ENCODE measurements at regions not wholly inside any gene's neighbourhood (a gene's known extent, or its start where the extent isn't known, plus 50 kb on each side); places are given as distances from the start of the nearest gene placed in this dataset.
"Not testable (repeated sequence)": the region's sequence is repeated elsewhere in the genome, so short reads cannot be mapped to it uniquely, and the experiment has no call there.

DNA sequence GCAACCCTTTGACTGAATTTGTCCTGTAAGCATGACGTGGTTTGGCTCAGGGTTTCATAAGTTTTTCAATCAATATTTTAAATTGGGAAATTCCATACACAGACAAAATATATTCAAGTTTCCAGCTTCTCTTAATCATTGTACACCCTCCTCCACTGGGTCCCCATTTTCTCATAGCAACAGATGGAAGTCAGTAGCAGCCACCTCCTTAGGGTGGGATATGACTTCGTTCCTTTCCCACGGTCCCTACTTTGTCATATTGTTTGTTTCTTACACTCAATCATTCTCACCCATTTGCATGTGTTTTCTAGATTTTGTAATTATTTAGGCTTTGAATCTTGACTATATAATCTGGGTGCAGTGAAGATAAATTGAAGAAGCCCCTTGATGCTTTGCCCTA lies 664.5 kb upstream of the IGFBP7 start:
- TF ChIP-seq, protein P1, sequence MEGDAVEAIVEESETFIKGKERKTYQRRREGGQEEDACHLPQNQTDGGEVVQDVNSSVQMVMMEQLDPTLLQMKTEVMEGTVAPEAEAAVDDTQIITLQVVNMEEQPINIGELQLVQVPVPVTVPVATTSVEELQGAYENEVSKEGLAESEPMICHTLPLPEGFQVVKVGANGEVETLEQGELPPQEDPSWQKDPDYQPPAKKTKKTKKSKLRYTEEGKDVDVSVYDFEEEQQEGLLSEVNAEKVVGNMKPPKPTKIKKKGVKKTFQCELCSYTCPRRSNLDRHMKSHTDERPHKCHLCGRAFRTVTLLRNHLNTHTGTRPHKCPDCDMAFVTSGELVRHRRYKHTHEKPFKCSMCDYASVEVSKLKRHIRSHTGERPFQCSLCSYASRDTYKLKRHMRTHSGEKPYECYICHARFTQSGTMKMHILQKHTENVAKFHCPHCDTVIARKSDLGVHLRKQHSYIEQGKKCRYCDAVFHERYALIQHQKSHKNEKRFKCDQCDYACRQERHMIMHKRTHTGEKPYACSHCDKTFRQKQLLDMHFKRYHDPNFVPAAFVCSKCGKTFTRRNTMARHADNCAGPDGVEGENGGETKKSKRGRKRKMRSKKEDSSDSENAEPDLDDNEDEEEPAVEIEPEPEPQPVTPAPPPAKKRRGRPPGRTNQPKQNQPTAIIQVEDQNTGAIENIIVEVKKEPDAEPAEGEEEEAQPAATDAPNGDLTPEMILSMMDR (IDR thresholded peaks at IDR 0.05) = no peak
- TF ChIP-seq ZFX (IDR thresholded peaks at IDR 0.05; ENCODE audit: borderline replicate concordance) = no peak
- H3K27ac ChIP-seq = no peak overlapping the region

DNA sequence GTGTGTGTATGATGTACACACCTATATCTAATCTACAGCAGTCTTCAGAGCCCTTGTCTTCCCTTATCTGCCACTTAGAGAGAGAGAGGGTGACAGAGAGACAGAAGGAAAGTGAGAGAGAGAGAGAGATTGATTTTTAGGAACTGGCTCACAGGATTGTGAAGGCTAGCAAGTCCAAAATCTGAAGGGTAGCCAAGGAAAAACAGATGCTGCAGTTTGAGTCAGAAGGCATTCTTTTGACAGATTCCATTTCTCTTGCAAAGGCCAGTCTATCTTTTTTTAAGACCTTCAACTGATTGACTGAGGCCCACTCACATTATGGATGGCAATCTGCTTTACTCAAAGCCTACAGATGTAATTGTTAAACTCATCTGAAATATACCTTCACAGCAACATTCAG lies 664.0 kb upstream of the IGFBP7 start:
- no peak overlapping the region for H3K27ac ChIP-seq
- TF ChIP-seq, protein P1 (IDR thresholded peaks at IDR 0.05) = no peak
- TF ChIP-seq ZFX (IDR thresholded peaks at IDR 0.05; ENCODE audit: borderline replicate concordance) = no peak

DNA sequence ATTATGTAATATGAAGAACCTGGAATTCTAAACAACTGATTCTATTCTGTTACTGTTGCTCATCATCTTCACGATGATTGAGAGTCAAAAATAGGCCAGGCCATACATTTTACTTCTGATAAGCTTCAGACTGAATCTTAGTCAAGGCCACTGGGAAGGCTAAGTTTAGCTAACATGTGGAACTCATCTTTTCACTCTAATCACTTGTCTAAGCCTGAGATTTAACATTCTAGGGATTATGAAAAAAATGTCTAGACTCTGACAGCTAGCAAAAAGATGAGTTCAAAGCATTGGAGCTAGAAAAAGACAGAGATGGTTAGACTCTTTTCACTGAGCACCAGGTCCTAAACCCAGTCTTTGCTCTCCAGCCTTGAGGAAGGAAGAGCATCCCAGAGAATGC lies 656.2 kb upstream of the IGFBP7 start:
- TF ChIP-seq ZFX (IDR thresholded peaks at IDR 0.05; ENCODE audit: borderline replicate concordance) = no peak
- TF ChIP-seq, protein P1 (IDR thresholded peaks at IDR 0.05) = no peak
- no peak overlapping the region for H3K27ac ChIP-seq

DNA sequence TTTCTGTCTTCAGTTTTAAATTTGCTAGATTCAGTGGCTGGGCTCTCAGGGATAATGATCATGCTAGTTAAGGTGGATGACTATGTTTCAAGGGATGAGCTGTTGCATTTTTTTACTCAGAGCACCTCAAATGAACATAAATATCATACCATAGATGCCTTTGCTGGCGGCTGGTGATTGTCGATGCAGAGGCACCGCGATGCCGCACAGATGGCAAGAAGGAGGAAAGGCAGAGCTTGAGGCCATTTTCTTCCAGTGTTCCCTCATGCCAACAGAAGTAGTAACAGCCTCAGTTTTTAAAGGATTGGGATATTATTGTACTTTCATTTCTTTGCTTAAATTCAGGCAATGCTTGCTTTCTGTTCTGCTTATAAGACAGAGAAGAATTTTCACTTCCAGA lies 654.7 kb upstream of the IGFBP7 start:
- TF ChIP-seq, protein P1 (IDR thresholded peaks at IDR 0.05) = no peak
- TF ChIP-seq ZFX (IDR thresholded peaks at IDR 0.05; ENCODE audit: borderline replicate concordance) = no peak

DNA sequence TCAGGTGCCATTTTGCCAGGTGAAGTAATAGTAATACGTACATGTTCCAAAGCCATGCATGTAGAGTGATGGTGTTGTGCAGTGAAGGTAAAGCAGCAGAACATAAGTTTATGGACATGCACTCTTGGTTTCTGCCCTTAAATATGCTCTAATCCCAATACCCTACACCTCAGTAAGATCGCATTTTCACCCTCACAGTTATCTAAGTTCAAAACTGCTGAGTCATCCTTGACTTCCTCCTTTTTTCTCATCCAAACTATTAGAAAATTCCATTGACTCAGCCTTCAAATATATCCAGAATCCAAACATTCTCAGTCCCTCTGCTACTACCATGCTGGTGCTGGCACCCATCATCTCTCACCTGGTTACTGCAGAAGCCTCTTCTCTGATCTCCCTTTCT lies 652.9 kb upstream of the IGFBP7 start:
- H3K27ac ChIP-seq = no peak overlapping the region
- TF ChIP-seq, protein P1 (IDR thresholded peaks at IDR 0.05) = no peak
- no peak for TF ChIP-seq ZFX (IDR thresholded peaks at IDR 0.05; ENCODE audit: borderline replicate concordance)

More for the DNA sequence above, 654.7 kb upstream of the IGFBP7 start:
- H3K27ac ChIP-seq = no peak overlapping the region

DNA sequence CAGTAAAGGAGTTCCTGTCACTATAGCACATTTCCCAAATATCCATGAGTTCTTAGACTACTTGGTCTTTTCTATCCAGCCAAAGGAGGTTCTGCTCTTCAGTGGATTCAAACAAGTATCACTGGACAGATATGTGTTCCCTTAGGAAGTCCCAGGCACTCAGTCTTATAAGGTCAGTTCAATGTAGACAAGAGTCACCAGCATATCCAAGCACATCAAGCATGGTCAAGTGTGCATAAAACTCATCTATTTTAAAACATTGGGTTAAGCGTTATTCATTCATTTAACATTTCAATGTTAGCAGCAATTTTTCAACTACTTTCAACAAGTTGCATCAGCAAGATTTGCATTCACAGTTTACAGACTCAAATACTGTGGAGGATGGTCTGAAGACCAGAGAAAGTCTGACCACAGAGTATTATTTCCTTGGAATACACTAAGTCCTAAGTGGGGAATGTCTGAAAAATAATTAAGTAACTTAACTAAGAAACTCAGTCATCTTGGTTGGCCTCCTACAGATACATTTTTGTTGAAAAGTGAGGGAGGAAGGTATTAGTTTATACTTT lies 630.5 kb upstream of the IGFBP7 start:
- no peak overlapping the region for H3K27ac ChIP-seq
- no peak for TF ChIP-seq ZFX (IDR thresholded peaks at IDR 0.05; ENCODE audit: borderline replicate concordance)

DNA sequence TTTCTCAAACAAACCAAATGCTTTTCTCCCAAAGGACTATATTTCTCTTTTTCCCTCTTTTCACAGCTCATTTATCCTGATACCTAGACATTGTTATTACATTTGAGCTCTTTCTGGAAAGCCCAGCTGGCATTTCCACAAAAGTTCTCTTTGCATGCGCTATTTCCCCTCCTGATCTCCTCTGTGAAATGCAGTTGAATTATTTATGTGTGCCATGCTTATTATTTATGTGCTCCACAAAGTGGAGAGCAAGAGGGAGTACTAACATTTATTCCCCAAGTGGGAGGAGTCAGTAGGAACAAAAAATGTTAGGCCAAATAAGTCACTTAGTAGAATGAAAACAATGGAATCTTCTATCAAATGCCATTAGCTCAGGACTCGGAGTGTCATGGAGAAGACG lies 626.6 kb upstream of the IGFBP7 start:
- no peak for TF ChIP-seq ZFX (IDR thresholded peaks at IDR 0.05; ENCODE audit: borderline replicate concordance)
- TF ChIP-seq, protein P1 (IDR thresholded peaks at IDR 0.05) = no peak
- H3K27ac ChIP-seq = no peak overlapping the region

DNA sequence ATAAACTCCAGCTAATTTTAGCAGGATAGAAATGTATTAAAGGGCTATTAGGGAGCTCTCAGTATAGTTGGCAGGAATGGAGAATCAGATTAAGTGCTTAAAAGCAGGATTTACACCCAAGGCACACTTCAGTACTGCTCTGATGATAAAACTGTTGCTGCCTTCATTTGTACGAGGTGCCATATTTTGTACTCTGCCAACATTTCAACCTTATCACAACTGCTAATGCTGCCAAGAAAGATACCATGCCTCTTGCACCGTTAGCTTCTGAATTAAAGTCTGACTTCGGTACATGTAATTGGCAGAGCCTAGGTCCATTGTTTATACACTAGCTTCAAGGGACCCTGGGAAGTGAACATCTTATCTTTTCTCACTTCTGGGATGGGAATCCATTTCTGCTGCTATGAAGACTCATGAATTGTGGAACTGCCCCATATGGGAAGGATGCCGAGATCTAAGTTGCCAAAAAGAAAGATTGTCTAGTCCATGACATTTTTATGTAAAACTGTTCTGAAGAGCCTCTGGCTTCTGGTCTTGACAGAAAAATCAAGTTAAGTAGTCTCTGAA lies 624.0 kb upstream of the IGFBP7 start:
- no peak for TF ChIP-seq ZFX (IDR thresholded peaks at IDR 0.05; ENCODE audit: borderline replicate concordance)
- TF ChIP-seq, protein P1 (IDR thresholded peaks at IDR 0.05) = no peak
- H3K27ac ChIP-seq = no peak overlapping the region

DNA sequence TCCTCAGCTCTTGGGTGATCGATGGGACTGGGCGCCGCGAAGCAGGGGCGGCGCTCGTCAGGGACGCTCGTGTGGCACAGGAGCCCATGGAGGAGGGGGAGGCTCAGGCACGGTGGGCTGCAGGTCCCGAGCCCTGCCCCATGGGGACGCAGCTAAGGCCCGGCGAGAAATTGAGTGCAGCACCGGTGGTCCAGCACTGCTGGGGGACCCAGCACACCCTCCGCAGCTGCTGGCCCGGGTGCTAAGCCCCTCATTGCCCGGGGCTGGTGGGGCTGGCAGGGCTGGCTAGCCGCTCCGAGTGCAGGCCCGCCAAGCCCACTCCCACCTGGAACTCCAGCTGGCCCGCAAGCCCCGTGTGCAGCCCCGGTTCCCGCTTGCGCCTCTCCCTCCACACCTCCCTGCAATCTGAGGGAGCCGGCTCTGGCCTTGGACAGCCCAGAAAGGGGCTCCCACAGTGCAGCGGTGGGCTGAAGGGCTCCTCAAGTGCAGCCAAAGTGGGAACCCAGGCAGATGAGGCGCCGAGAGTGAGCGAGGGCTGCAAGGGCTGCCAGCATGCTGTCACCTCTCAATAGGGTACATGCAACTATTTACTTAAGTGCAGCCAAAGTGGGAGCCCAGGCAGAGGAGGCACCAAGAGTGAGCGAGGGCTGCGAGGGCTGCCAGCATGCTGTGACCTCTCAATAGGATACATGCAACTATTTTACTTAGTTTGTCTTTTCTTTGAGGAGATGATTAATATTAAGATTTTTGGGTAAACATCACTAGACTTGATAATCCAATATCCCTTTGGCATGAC lies 619.8 kb upstream of the IGFBP7 start:
- H3K27ac ChIP-seq = not testable (repeated sequence)

Data from 22Rv1 (cell line).